IPS-NIHi7 (cell line): ENCODE measurements at regions not wholly inside any gene's neighbourhood (a gene's known extent, or its start where the extent isn't known, plus 50 kb on each side); places are given as distances from the start of the nearest gene placed in this dataset.
"Not testable (repeated sequence)": the region's sequence is repeated elsewhere in the genome, so short reads cannot be mapped to it uniquely, and the experiment has no call there.

Source experiments
- DNase-seq: peaks from one replicate; pipeline ENCODE4 v3.0.0; 2012; ENCODE audit warnings: mixed read lengths; ENCODE audit errors: extremely low spot score

GRCh38 chr20:59460352-59460751 is 144.0 kb upstream of the PHACTR3 start:
- no peak for DNase-seq

- DNase-seq, result no peak
Measured at GRCh38 chr20:59461526-59461925, 142.8 kb upstream of the PHACTR3 start.

GRCh38 chr20:59462249-59462648 is 142.1 kb upstream of the PHACTR3 start:
- no peak for DNase-seq

GRCh38 chr20:59463541-59463940 is 140.8 kb upstream of the PHACTR3 start:
- no peak for DNase-seq

DNA sequence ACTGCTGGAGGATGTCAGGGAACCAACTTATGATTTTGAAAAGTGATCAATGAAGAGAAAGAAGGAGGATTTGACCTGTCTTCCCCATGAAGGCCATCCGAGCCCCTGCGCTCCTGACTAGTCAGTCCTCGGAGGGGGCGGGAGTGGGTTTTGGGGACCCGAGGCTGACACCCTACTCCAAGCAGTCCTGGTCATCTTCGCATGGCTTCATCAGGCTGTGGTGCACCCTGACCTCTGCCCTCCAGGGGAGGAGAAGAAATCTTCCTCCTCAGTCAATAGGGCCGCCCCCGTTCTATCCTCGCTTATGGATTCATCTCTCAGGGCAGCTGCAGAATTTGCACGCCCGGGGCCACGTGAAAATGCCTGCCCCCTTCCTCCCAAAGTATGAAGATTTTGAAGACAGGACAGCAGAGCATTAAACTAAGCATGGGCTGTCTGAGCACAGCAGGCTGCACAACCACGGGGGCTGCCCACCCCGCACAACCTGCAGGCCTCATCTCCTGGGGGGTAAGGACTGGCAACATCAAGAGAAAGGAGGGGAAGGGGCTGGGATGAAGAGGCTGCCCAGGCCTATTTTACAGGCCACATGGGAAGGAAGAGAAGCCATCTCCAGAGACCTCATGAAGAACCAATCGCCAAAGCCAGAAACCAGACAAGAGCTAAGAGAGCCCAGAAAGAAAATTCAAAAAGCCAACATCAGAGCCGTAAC is 138.1 kb upstream of the PHACTR3 start:
- DNase-seq, result no peak

GRCh38 chr20:59468831-59469230 is 135.5 kb upstream of the PHACTR3 start:
- DNase-seq, result no peak

GRCh38 chr20:59469267-59470252 is 134.8 kb upstream of the PHACTR3 start:
- DNase-seq, result peak; percentile 48

GRCh38 chr20:59470521-59470920 is 133.8 kb upstream of the PHACTR3 start:
- no peak for DNase-seq

DNA sequence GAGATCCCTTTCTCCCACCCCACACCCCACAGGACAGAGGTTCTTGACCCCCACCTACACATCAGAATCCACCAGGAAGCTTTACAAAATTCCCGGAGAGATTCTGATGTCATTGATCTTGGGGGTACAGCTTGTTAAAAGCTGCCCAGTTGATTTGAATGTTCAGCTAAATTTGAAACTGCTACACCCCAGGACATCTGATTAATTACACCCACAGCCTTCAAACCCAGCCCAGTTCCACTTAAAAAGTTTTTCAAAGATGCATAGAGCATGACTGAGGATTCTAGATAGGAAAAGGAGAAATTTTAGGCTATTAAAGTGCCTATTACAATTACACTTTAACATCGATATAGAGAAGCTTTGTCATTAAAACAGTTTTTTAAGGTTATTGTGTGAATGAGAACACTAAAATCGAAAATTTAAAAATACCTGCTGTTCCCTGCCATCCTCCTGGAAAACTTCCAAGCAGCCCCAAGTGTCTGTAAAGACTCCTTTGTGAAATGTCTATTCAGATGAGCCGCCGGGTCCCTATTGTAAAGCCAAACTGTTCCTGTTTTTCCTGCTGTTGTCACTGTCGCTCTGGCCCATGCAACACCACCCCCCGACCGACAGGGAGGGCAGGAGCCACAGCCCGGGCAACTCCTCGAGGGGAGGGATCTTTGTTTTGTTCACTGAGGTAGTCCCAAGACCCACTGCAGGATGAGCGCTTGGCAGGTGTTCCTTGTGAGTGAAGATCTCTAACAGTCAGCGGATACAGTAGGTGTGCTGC is 132.5 kb upstream of the PHACTR3 start:
- no peak for DNase-seq

DNA sequence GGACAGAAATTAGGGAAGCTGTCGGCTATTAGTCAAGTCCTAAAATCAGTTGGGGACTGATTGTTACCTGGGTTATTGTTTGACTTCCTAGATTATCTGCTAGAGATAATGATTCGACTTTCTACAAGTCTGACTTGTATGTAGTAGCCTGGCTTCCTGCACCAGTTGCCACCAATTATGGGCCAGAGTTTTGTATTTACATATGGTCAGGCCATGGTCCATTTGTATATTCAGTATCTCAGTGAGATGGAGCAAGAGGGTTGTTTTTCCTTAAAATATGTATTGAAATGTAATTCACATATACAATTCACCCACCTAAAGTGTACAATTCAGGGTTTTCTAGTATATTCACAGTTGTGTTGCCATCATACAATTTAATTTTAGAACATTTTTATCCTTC is 130.6 kb upstream of the PHACTR3 start:
- DNase-seq, result no peak

DNA sequence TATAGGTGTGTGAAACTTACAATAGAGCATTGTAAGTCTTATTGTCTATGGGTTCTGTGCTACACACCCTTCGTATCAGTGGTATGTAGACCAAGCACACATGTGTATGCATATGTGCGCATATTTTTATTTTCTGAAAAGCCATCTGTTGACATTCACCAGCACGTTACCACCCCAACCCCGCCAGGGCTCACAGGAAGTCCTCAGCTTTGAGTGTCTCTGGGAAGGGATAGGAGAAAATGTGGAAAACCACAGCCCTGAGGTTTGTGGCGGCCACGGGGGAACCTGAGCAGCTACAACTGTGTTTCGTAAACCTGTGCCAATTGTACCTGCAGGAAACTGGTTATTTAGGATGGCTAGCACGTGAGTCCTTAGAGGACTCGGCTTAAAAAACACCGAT is 123.3 kb upstream of the PHACTR3 start:
- no peak for DNase-seq

DNA sequence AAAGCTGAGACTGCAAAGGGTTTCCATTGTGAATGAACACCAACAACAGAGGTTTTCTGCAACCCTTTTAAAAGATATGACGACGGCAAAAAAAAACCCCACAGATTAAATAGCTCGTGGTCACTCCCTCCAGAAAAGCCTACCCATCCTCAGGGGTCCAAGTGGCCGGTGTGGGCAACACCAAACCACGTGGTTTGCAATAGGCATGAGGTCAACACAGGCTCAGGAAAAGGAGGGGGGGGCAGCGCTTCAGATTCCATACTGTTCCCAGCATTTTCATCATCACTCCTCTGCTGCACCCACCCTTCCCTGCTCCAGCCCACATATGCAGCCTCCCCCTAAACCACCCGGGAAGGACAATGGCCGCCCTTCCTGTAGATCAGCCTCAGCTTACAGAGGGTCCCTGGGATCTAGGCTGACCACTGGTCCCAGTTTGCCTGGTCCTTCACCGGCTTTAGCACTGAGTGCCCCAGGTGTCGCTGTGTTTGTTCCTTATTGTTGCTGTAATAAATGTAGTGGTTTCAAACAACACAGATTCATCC is 122.8 kb upstream of the PHACTR3 start:
- no peak for DNase-seq

DNA sequence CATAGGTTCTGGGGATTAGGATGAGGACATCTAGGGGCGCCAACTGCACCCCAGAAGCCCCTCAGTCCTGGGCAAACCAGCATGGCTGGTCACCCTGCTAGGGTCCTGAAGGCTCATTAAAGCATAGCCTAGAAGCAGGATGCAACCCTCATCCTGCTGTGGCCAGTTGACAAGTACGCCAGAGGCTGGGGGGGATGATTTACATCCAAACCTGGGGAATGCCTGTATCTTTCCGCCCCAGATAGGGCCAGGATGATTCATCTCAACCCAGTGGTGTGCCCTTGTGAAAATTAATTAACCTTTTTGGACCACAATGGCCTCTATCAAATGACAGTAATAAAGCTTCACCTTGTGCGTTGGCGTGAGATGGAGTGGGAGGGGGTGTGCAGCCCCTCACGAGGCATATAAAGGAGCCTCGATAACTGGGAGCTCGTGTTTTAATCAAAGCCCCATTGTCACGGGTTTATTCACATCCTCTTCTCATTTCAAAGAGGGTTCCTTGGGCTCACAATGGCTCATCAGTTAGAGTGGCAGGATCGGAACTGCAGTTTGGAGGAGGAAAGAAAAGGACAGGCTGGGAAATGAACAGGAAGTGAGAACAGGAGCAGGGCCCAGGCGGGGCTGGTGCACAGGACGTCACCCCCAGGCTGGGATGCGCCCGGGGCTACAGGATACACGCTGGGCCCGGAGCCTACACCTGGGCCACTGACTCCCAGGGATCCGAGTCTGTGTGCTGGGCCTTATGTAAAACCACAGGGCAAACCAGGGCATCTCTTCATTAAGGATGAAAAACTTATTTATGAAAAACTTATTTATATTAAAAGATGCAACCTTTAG is 121.8 kb upstream of the PHACTR3 start:
- DNase-seq, result no peak

DNA sequence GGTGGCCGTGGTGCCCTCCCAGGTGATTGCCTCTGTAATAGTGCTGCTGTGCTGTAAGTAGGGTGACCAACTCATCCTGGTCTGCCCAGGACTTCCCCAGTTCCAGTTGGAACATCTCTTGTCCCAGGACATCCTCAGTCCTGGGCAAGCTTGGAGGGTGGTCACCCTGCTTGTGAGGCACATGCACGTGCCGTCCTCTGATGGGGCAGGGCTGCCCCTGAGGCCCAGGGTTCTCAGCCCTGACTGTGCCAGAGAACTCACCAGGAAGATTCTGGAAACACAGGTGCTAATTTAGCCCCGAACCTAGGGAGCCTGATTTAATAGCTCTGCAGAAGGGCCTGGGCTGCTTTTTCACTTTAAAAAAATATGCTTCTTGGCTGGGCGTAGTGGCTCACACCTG is 120.9 kb upstream of the PHACTR3 start:
- DNase-seq, result no peak

GRCh38 chr20:59484228-59484627 is 120.1 kb upstream of the PHACTR3 start:
- DNase-seq, result no peak

DNA sequence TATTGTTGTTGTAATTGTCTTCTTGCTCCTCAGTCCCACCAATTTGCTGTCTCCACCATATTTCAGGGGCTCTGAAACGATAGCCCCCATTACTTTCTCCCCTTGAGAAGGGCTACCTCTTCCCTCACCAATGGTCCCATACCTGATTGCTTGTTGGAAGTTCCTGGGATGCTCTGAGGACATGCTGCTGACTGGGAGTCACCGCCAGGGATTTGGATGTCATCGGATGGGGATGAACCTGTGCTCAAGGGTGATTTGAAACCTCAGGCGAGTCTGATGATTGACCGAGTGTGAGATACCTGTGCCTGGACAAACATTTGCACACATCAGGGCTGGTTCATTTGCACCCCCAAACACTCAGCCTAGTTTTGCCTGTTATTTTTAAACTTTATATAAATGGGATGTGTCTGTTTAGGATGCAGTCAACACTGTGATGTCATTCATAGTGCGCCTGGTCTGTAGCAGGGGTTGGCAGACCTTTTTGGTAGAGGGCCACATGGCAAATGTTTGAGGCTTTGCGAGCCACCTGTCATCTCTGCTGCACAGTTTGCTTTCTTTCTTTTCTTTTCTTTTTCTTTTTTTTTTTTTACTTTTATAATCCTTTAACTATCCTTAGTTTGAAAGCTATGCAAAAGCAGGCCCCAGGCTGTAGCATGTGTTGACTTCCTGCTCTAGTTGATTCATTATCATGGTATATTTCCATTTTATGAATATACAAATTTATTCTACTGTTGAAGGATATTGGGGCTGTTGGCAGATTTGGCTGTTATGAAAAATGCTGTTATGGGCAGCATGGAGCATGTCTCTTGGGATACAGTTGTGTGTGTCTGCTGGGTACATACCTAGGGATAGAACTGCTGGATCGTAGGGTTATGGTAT is 118.5 kb upstream of the PHACTR3 start:
- no peak for DNase-seq

DNA sequence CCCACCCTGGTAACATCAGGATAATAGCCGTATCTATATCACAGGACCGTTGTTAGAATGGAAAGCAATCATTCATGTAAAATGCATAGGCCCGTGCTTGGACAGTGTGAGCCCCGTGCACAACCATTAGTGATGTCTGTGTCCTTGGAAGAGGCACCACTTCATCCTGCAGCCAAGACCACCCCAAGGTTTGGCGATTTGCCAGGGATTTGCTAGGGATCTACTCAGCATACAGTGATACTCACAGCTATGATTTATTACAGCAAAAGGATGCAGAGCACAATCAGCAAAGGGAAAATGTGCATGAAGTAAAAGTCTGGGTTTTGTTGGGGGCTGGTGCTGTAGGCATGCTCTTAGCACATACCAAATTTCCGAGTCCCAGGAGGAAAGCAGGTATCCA is 115.9 kb upstream of the PHACTR3 start:
- DNase-seq, result not testable (repeated sequence)

GRCh38 chr20:59490196-59491004 is 113.9 kb upstream of the PHACTR3 start:
- DNase-seq, result not testable (repeated sequence)

GRCh38 chr20:59491884-59492283 is 112.5 kb upstream of the PHACTR3 start:
- DNase-seq, result no peak
